Astrocyte (in vitro differentiated cells and primary cell): ENCODE measurements at regions not wholly inside any gene's neighbourhood (a gene's known extent, or its start where the extent isn't known, plus 50 kb on each side); places are given as distances from the start of the nearest gene placed in this dataset.

ENCODE experiments used
- DNase-seq: peaks from one replicate; pipeline ENCODE4 v3.0.0-alpha.2; 2010; ENCODE audit warnings: low read depth
- FAIRE-seq: peaks from 2 replicates; lab custom pipeline; 2011; peaks lifted over from hg19 to GRCh38; lab: Jason Lieb, UNC
- H2AFZ ChIP-seq: 2 replicates; pipeline ENCODE4 v1.6.0; 2012; ENCODE audit warnings: low read depth, low read length, inconsistent platforms
- H3K27ac ChIP-seq: 2 replicates; pipeline ENCODE4 v1.5.1; 2011; ENCODE audit warnings: low read depth, low read length, inconsistent platforms
- H3K27me3 ChIP-seq: 2 replicates; pipeline ENCODE4 v1.6.0; 2011; ENCODE audit warnings: low read length, inconsistent platforms; ENCODE audit not compliant: insufficient read depth
- H3K36me3 ChIP-seq: 2 replicates; pipeline ENCODE4 v1.5.1; 2011; ENCODE audit warnings: low read length, inconsistent platforms; ENCODE audit not compliant: insufficient read depth
- H3K4me1 ChIP-seq: 2 replicates; pipeline ENCODE4 v1.5.1; 2011; ENCODE audit warnings: low read length, inconsistent platforms; ENCODE audit not compliant: insufficient read depth
- H3K4me2 ChIP-seq: 2 replicates; pipeline ENCODE4 v1.6.0; 2012; ENCODE audit warnings: low read length, inconsistent platforms
- H3K4me3 ChIP-seq: 2 replicates; pipeline ENCODE4 v1.5.1; 2011; ENCODE audit warnings: low read depth, mild to moderate bottlenecking, low read length, inconsistent platforms; ENCODE audit not compliant: insufficient read depth
- H3K79me2 ChIP-seq: 2 replicates; pipeline ENCODE4 v1.6.0; 2012; ENCODE audit warnings: mild to moderate bottlenecking, low read length, inconsistent platforms; ENCODE audit not compliant: insufficient read depth
- H3K9ac ChIP-seq: 2 replicates; pipeline ENCODE4 v1.6.0; 2012; ENCODE audit warnings: mild to moderate bottlenecking, low read length, inconsistent platforms
- H3K9me3 ChIP-seq: 2 replicates; pipeline ENCODE4 v1.5.1; 2012; ENCODE audit warnings: low read depth, mild to moderate bottlenecking, low read length, inconsistent platforms; ENCODE audit not compliant: insufficient read depth
- H4K20me1 ChIP-seq: 2 replicates; pipeline ENCODE4 v1.6.0; 2012; ENCODE audit warnings: low read length, inconsistent platforms; ENCODE audit not compliant: insufficient read depth
- H3K27ac Mint-ChIP-seq: one replicate; pipeline ENCODE4 v1.8.0; 2021; ENCODE audit warnings: mild to moderate bottlenecking, mixed read lengths; ENCODE audit not compliant: unreplicated experiment
- H3K27me3 Mint-ChIP-seq: one replicate; pipeline ENCODE4 v1.8.0; 2021; ENCODE audit warnings: low read depth, mixed read lengths; ENCODE audit not compliant: unreplicated experiment
- H3K36me3 Mint-ChIP-seq: one replicate; pipeline ENCODE4 v1.8.0; 2021; ENCODE audit warnings: low read depth, mixed read lengths; ENCODE audit not compliant: unreplicated experiment
- H3K4me1 Mint-ChIP-seq: one replicate; pipeline ENCODE4 v1.8.0; 2021; ENCODE audit warnings: low read depth, mixed read lengths; ENCODE audit not compliant: unreplicated experiment
- H3K4me3 Mint-ChIP-seq: one replicate; pipeline ENCODE4 v1.8.0; 2021; ENCODE audit warnings: mild to moderate bottlenecking, moderate library complexity, mixed read lengths; ENCODE audit not compliant: unreplicated experiment
- H3K9me3 Mint-ChIP-seq: one replicate; pipeline ENCODE4 v1.8.0; 2021; ENCODE audit warnings: mild to moderate bottlenecking, mixed read lengths; ENCODE audit not compliant: unreplicated experiment
- EZH2 ChIP-seq: IDR thresholded peaks from 2 replicates; pipeline ENCODE4 v1.6.1; 2012; ENCODE audit warnings: mild to moderate bottlenecking, low read length, inconsistent platforms; ENCODE audit not compliant: insufficient read depth
- TF ChIP-seq, protein P1 (sequence below): IDR thresholded peaks from 2 replicates; pipeline ENCODE4 v1.5.1; 2011; ENCODE audit warnings: low read depth, mild to moderate bottlenecking, inconsistent platforms, low read length, moderate library complexity; ENCODE audit not compliant: insufficient read depth

DNA sequence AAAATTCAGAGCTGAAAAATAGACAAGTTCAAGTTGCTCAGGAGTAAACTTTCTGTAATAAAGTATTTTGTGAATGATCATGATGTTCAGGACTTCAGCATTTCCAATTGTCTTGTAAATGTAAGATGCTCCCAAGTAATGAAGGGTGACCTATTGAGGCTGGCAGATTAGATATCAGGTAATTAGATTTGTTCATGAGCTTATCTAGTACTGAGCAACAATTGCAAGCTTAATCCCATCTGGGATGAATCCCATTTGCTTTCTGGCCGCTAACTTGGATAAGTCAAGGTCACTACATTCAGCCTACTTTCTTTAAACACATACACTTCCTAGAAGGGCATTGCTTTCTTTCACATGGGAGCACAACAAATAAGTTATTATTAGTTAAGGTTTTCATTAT, 82.4 kb upstream of the ITGB1 start:
- Histone ChIP-seq H2AFZ (no peak overlapping the region), H3K4me2 (no peak overlapping the region), H3K9ac (no peak overlapping the region), H3K4me3 (no peak overlapping the region), H3K27me3 (no peaks in the 10 kb centered on the region), H3K36me3 (no peaks in the 10 kb centered on the region), H3K27ac (no peak overlapping the region), H3K4me1 (no peaks in the 10 kb centered on the region), H4K20me1 (no peaks in the 10 kb centered on the region), H3K79me2 (no peaks in the 10 kb centered on the region), H3K9me3 (no peaks in the 10 kb centered on the region)
- Mint-ChIP-seq H3K9me3 (no peaks in the 10 kb centered on the region), H3K4me1 (peaks cover 3% of the 10 kb centered on the region), H3K27ac (no peak overlapping the region), H3K4me3 (no peak overlapping the region), H3K36me3 (no peaks in the 10 kb centered on the region), H3K27me3 (no peaks in the 10 kb centered on the region)
- no peak for FAIRE-seq
- TF ChIP-seq EZH2: no peak
- TF ChIP-seq, protein P1, sequence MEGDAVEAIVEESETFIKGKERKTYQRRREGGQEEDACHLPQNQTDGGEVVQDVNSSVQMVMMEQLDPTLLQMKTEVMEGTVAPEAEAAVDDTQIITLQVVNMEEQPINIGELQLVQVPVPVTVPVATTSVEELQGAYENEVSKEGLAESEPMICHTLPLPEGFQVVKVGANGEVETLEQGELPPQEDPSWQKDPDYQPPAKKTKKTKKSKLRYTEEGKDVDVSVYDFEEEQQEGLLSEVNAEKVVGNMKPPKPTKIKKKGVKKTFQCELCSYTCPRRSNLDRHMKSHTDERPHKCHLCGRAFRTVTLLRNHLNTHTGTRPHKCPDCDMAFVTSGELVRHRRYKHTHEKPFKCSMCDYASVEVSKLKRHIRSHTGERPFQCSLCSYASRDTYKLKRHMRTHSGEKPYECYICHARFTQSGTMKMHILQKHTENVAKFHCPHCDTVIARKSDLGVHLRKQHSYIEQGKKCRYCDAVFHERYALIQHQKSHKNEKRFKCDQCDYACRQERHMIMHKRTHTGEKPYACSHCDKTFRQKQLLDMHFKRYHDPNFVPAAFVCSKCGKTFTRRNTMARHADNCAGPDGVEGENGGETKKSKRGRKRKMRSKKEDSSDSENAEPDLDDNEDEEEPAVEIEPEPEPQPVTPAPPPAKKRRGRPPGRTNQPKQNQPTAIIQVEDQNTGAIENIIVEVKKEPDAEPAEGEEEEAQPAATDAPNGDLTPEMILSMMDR: no peak
- no peak for DNase-seq

DNA sequence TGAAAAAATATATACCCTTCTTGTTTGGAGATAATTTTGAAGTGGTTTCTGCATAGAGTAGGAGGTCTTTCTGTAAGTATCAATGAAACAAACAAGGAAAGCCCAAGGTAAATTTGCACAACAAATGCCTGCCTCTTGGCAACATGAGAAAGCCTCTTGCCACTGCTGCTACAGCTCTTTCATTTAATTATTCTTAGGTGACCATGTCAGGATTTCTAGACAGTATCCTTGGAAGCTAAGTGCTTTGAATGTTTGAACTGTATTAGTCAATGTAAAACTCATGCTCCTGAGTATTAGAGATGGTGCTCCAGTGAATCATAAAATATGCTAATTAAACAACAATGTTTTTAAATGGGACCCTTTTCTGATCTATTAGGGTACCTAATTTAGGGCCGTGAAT, 81.2 kb upstream of the ITGB1 start:
- Histone ChIP-seq H3K4me1 (no peaks in the 10 kb centered on the region), H4K20me1 (no peaks in the 10 kb centered on the region), H3K79me2 (no peaks in the 10 kb centered on the region), H2AFZ (no peak overlapping the region), H3K4me2 (no peak overlapping the region), H3K9me3 (no peaks in the 10 kb centered on the region), H3K27ac (no peak overlapping the region), H3K27me3 (no peaks in the 10 kb centered on the region), H3K9ac (no peak overlapping the region), H3K36me3 (no peaks in the 10 kb centered on the region), H3K4me3 (no peak overlapping the region)
- Mint-ChIP-seq H3K4me1 (peaks cover 3% of the 10 kb centered on the region), H3K9me3 (no peaks in the 10 kb centered on the region), H3K36me3 (no peaks in the 10 kb centered on the region), H3K27ac (no peak overlapping the region), H3K27me3 (no peaks in the 10 kb centered on the region), H3K4me3 (no peak overlapping the region)
- no peak for FAIRE-seq
- DNase-seq: no peak
- no peak for TF ChIP-seq EZH2

DNA sequence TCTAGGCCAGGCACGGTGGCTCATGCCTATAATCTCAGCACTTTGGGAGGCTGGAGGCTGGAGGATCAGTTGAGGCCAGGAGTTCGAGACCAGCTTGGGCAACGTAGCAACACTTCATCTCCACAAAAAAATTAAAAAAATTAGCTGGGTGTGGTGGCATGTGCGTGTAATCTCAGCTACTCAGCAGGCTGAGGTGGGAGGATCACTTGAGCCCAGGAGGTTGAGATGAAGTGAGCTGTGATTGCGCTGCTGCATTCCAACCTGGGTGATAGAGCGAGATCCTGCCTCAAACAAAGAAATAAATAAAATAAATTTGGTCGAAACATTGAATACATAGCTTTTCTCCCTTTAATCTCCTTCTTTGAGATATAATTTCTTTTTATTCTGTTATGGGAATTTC, 80.6 kb upstream of the ITGB1 start:
- Histone ChIP-seq H3K27ac (no peak overlapping the region), H4K20me1 (no peaks in the 10 kb centered on the region), H3K27me3 (no peaks in the 10 kb centered on the region), H3K4me1 (no peaks in the 10 kb centered on the region), H2AFZ (no peak overlapping the region), H3K9ac (no peak overlapping the region), H3K9me3 (no peaks in the 10 kb centered on the region), H3K36me3 (no peaks in the 10 kb centered on the region), H3K4me3 (no peak overlapping the region), H3K4me2 (no peak overlapping the region), H3K79me2 (no peaks in the 10 kb centered on the region)
- TF ChIP-seq EZH2: no peak
- TF ChIP-seq, protein P1: no peak
- no peaks in the 10 kb centered on the region for H3K36me3 Mint-ChIP-seq
- no peak for FAIRE-seq
- H3K4me1 Mint-ChIP-seq: peaks cover 3% of the 10 kb centered on the region
- H3K27ac Mint-ChIP-seq: no peak overlapping the region
- DNase-seq: no peak
- H3K27me3 Mint-ChIP-seq: no peaks in the 10 kb centered on the region
- no peaks in the 10 kb centered on the region for H3K9me3 Mint-ChIP-seq
- no peak overlapping the region for H3K4me3 Mint-ChIP-seq
